Endothelial cell of umbilical vein (primary cell): ENCODE measurements at regions not wholly inside any gene's neighbourhood (a gene's known extent, or its start where the extent isn't known, plus 50 kb on each side); places are given as distances from the start of the nearest gene placed in this dataset.

Experiments used
- BruUV-seq: library from RNA; stranded (reverse); fragments of 400-500 nt; replicated peaks from 2 replicates; lab custom pipeline; 2021; lab: Mats Ljungman, UMichigan
- CTCF ChIA-PET: fragments of 300-600, 350-600 bp; sonication (Branson Sonifier 250); formaldehyde crosslinking; loops from one replicate; lab custom pipeline; 2021; ENCODE audit warnings: antibody characterized with exemption, inconsistent platforms; lab: Charles Lee
- POLR2A ChIA-PET: fragments of 300-600, 350-600 bp; sonication (Branson Sonifier 250); formaldehyde crosslinking; loops from one replicate; lab custom pipeline; 2021; ENCODE audit warnings: antibody characterized with exemption, inconsistent platforms; lab: Charles Lee
- DNase-seq: peaks from one replicate; pipeline ENCODE4 v3.0.0-alpha.2; 2011; ENCODE audit warnings: low read depth, low spot score
- FAIRE-seq: peaks from 2 replicates; lab custom pipeline; 2011; peaks lifted over from hg19 to GRCh38; lab: Jason Lieb, UNC
- H2AFZ ChIP-seq: 2 replicates; pipeline ENCODE4 v1.6.0; 2012; ENCODE audit warnings: low read depth, low read length, control low read depth, inconsistent platforms
- H3K27ac ChIP-seq: 2 replicates; pipeline ENCODE4 v1.5.1; 2011; ENCODE audit warnings: low read depth, mild to moderate bottlenecking, control low read depth, low read length, moderate library complexity; ENCODE audit not compliant: insufficient read depth
- H3K27me3 ChIP-seq, 2 experiments: 2 replicates each; pipeline versions ENCODE4 v1.6.0 to v1.6.1; 2011; ENCODE audit warnings: low read length in 2 of 2, mixed read lengths in 1 of 2; ENCODE audit not compliant: control insufficient read depth in 2 of 2, insufficient read depth in 2 of 2
- H3K36me3 ChIP-seq, 2 experiments: 2 replicates in 1 of 2; 3 replicates in 1 of 2; pipeline ENCODE4 v1.5.1; 2011; ENCODE audit warnings: low read length in 2 of 2, mild to moderate bottlenecking in 1 of 2, moderate library complexity in 1 of 2; ENCODE audit not compliant: control insufficient read depth in 2 of 2, insufficient read depth in 2 of 2; ENCODE audit errors: extremely low read depth in 1 of 2
- H3K4me1 ChIP-seq: 3 replicates; pipeline ENCODE4 v1.5.1; 2011; ENCODE audit warnings: mild to moderate bottlenecking, low read length; ENCODE audit not compliant: control insufficient read depth, insufficient read depth; ENCODE audit errors: extremely low read depth
- H3K4me2 ChIP-seq: 2 replicates; pipeline ENCODE4 v1.6.1; 2011; ENCODE audit warnings: low read length, control low read depth, mixed read lengths; ENCODE audit not compliant: insufficient read depth
- H3K4me3 ChIP-seq, 3 experiments: fragments of 200-600 bp in 1 of 3; sonication (generic), shearing (Covaris generic) in 1 of 3; replicated peaks in 1 of 3; 2 replicates each; pipeline ENCODE4 v1.5.1; 2011 to 2016; ENCODE audit warnings: control low read depth in 3 of 3, low read length in 3 of 3, mild to moderate bottlenecking in 2 of 3, inconsistent platforms in 1 of 3, low read depth in 1 of 3, moderate library complexity in 1 of 3; ENCODE audit not compliant: insufficient read depth in 1 of 3
- H3K79me2 ChIP-seq: 2 replicates; pipeline ENCODE4 v1.6.0; 2012; ENCODE audit warnings: low read length, inconsistent platforms; ENCODE audit not compliant: control insufficient read depth, insufficient read depth
- H3K9ac ChIP-seq: replicated peaks from 2 replicates; pipeline ENCODE3; 2011; ENCODE audit warnings: low read length, control low read depth; ENCODE audit not compliant: insufficient read depth; ENCODE audit errors: extremely low read depth
- H3K9me1 ChIP-seq: replicated peaks from 3 replicates; pipeline ENCODE4 v1.6.0; 2011; ENCODE audit warnings: mild to moderate bottlenecking, low read length; ENCODE audit not compliant: control insufficient read depth, insufficient read depth; ENCODE audit errors: extremely low read depth
- H3K9me3 ChIP-seq: replicated peaks from 2 replicates; pipeline ENCODE4 v1.5.1; 2012; ENCODE audit warnings: low read length, inconsistent platforms; ENCODE audit not compliant: control insufficient read depth, insufficient read depth
- H4K20me1 ChIP-seq: replicated peaks from 2 replicates; pipeline ENCODE3; 2011; ENCODE audit warnings: mild to moderate bottlenecking, low read length; ENCODE audit not compliant: control insufficient read depth, insufficient read depth; ENCODE audit errors: extremely low read depth
- EZH2 ChIP-seq: IDR thresholded peaks from 2 replicates; pipeline ENCODE4 v1.6.1; 2012; ENCODE audit warnings: borderline replicate concordance, low read depth, mild to moderate bottlenecking, moderate library complexity, low read length, inconsistent platforms; ENCODE audit not compliant: severe bottlenecking
- FOS ChIP-seq: IDR thresholded peaks from 2 replicates; pipeline ENCODE4 v1.6.1; 2011; ENCODE audit warnings: mild to moderate bottlenecking, low read length, moderate library complexity, borderline replicate concordance; ENCODE audit not compliant: insufficient read depth
- GATA2 ChIP-seq: IDR thresholded peaks from 2 replicates; pipeline ENCODE4 v1.7.0; 2011; ENCODE audit warnings: low read depth, mild to moderate bottlenecking, moderate library complexity, mixed read lengths, low read length; ENCODE audit not compliant: insufficient read length, insufficient read depth
- JUN ChIP-seq: IDR thresholded peaks from 2 replicates; pipeline ENCODE4 v1.6.1; 2011; ENCODE audit warnings: borderline replicate concordance, low read depth; ENCODE audit not compliant: insufficient read length, insufficient read depth
- MYC ChIP-seq: IDR thresholded peaks from one replicate; pipeline ENCODE4 v1.6.1; 2011; ENCODE audit warnings: mild to moderate bottlenecking, low read depth, low read length
- POLR2A ChIP-seq: IDR thresholded peaks from 2 replicates; pipeline ENCODE4 v1.6.1; 2012; ENCODE audit warnings: low read depth, mild to moderate bottlenecking, control low read depth, low read length
- POLR2AphosphoS5 ChIP-seq: IDR thresholded peaks from 2 replicates; pipeline ENCODE4 v1.6.1; 2012; ENCODE audit warnings: low read depth, mild to moderate bottlenecking, control low read depth, low read length, moderate library complexity; ENCODE audit not compliant: insufficient read depth
- dilution Hi-C: fragments of 300-500 bp; cut with MboI; formaldehyde crosslinking; loops from one replicate; pipeline ENCODE4 v1.15.0; 2019; ENCODE audit warnings: low sequenced_read_pairs; ENCODE audit not compliant: extremely low pct_ligation_motif_present
- intact Hi-C: fragments of 100-400 bp; cut with micrococcal nuclease; formaldehyde crosslinking; loops from one replicate; pipeline ENCODE4 v1.10.0; 2022
- TF ChIP-seq, protein P1 (sequence below): IDR thresholded peaks from 2 replicates; pipeline ENCODE4 v1.6.1; 2011; ENCODE audit not compliant: insufficient read depth, insufficient read length
- TF ChIP-seq, protein P2 (sequence below), 2 donors: IDR thresholded peaks; 1 replicate in 1 of 2; 2 replicates in 1 of 2; pipeline ENCODE4 v1.5.1; 2011; ENCODE audit warnings: low read length in 2 of 2, mild to moderate bottlenecking in 2 of 2, moderate library complexity in 2 of 2, control low read depth in 1 of 2, inconsistent platforms in 1 of 2, low read depth in 1 of 2; ENCODE audit not compliant: insufficient read depth in 1 of 2; ENCODE audit errors: extremely low read depth in 1 of 2

DNA sequence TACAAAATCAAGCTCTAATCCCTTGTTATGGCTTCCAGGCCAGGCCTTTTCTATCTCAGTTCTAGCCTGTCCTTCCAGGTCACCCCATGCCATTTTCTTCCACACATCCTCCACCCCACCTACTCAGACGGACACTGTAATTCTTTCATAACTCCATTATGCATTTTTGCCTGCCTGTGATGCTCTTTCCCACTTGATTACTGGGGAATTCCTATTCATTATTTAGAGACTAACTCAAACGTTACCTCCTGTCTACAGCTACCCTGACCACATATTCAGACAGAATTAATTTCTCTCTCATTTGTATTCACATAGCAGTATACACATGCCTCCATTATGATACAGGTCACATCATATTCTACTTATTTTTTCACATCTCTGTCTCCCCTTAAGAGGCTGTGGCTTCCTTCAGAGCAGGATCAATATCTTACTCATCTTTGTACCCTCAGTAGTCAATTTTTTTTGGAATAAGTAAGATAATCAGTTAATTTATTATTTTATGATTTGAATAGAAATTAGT is 156.5 kb upstream of the ZC3H12C start:
- H4K20me1 ChIP-seq: no peaks in the 10 kb centered on the region
- DNase-seq: no peak
- CTCF ChIA-PET: interaction anchor here (0.8 to 3.8 kb wide), 3 partner anchors 71 to 84 kb away, joined by 3 to 37 read pairs (median 6); no protein-coding TSS in a partner anchor
- H3K9ac ChIP-seq: no peak overlapping the region
- H3K4me2 ChIP-seq: no peak overlapping the region
- no peak for FAIRE-seq
- no peak overlapping the region for H3K27ac ChIP-seq
- H3K4me1 ChIP-seq: no peaks in the 10 kb centered on the region
- no TSS peak for BruUV-seq
- no peaks in the 10 kb centered on the region for H3K79me2 ChIP-seq
- H3K9me3 ChIP-seq: no peaks in the 10 kb centered on the region
- peak overlapping the region; percentile 38 for H2AFZ ChIP-seq
- intact Hi-C loops: loop anchor here (5.0 to 10.0 kb wide), 2 partner anchors 232 to 1064 kb away; no protein-coding TSS in a partner anchor
- H3K9me1 ChIP-seq: no peaks in the 10 kb centered on the region
- no peaks in the 10 kb centered on the region for H3K27me3 ChIP-seq
- no peaks in the 10 kb centered on the region for H3K36me3 ChIP-seq
- TF ChIP-seq, protein P1, sequence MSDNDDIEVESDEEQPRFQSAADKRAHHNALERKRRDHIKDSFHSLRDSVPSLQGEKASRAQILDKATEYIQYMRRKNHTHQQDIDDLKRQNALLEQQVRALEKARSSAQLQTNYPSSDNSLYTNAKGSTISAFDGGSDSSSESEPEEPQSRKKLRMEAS: no peak
- no peak for TF ChIP-seq MYC
- TF ChIP-seq, protein P2, sequence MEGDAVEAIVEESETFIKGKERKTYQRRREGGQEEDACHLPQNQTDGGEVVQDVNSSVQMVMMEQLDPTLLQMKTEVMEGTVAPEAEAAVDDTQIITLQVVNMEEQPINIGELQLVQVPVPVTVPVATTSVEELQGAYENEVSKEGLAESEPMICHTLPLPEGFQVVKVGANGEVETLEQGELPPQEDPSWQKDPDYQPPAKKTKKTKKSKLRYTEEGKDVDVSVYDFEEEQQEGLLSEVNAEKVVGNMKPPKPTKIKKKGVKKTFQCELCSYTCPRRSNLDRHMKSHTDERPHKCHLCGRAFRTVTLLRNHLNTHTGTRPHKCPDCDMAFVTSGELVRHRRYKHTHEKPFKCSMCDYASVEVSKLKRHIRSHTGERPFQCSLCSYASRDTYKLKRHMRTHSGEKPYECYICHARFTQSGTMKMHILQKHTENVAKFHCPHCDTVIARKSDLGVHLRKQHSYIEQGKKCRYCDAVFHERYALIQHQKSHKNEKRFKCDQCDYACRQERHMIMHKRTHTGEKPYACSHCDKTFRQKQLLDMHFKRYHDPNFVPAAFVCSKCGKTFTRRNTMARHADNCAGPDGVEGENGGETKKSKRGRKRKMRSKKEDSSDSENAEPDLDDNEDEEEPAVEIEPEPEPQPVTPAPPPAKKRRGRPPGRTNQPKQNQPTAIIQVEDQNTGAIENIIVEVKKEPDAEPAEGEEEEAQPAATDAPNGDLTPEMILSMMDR (IDR thresholded peaks at IDR 0.05; ENCODE audit: extremely low read depth in 1 of 2, insufficient read depth in 1 of 2, low read depth in 1 of 2, low read length in 2 of 2): no peak
- no peak for TF ChIP-seq FOS
- TF ChIP-seq POLR2AphosphoS5: no peak
- no peak for TF ChIP-seq JUN
- TF ChIP-seq POLR2A: no peak
- no peak for TF ChIP-seq EZH2
- no peak for TF ChIP-seq GATA2
- dilution Hi-C loops: no loop called here
- H3K4me3 ChIP-seq: no peak overlapping the region
- POLR2A ChIA-PET: no interaction called here
